GM23338 (cell line): ENCODE measurements at regions not wholly inside any gene's neighbourhood (a gene's known extent, or its start where the extent isn't known, plus 50 kb on each side); places are given as distances from the start of the nearest gene placed in this dataset.
A peak's percentile ranks its signal among the peaks of the same experiment; 100 is the strongest.

Source experiments
- CREB1 ChIP-seq: fragments of 250-450 bp; sonication (Bioruptor Pico); IDR thresholded peaks from 2 replicates; pipeline ENCODE4 v1.5.0; 2020; ENCODE audit warnings: low read depth, mild to moderate bottlenecking, moderate library complexity
- CTCF ChIP-seq, 2 experiments: fragments of 200-600 bp in 1 of 2; sonication (generic) in 1 of 2; conservative IDR thresholded peaks; 2 replicates each; pipeline versions ENCODE4 v1.5.1 to v1.6.1; 2016 to 2017; ENCODE audit warnings: antibody characterized with exemption in 2 of 2, low read depth in 2 of 2, mild to moderate bottlenecking in 2 of 2, moderate library complexity in 1 of 2
- EZH2 ChIP-seq: fragments of 200-600 bp; sonication (generic); IDR thresholded peaks from one replicate; pipeline ENCODE4 v1.8.0; 2017; ENCODE audit warnings: antibody characterized with exemption, mild to moderate bottlenecking, low read depth; ENCODE audit not compliant: unreplicated experiment
- EZH2phosphoT487 ChIP-seq: fragments of 200-600 bp; sonication (generic); IDR thresholded peaks from one replicate; pipeline ENCODE4 v1.8.1; 2018; ENCODE audit warnings: antibody characterized with exemption; ENCODE audit not compliant: unreplicated experiment
- JUNB ChIP-seq: IDR thresholded peaks from one replicate; pipeline ENCODE4 v1.6.1; 2016; ENCODE audit warnings: antibody characterized with exemption; ENCODE audit not compliant: unreplicated experiment
- NANOG ChIP-seq: IDR thresholded peaks from 2 replicates; pipeline ENCODE4 v1.6.1; 2016; ENCODE audit warnings: antibody characterized with exemption, borderline replicate concordance
- POLR2AphosphoS5 ChIP-seq: IDR thresholded peaks from 2 replicates; pipeline ENCODE4 v1.6.1; 2016; ENCODE audit warnings: antibody characterized with exemption, low read depth
- STAT1 ChIP-seq: IDR thresholded peaks from one replicate; pipeline ENCODE4 v1.6.1; 2016; ENCODE audit warnings: antibody characterized with exemption; ENCODE audit not compliant: unreplicated experiment
- ZNF114 ChIP-seq: fragments of 250-450 bp; sonication (Bioruptor Pico); IDR thresholded peaks from 2 replicates; pipeline ENCODE4 v1.5.0; 2020; ENCODE audit warnings: mild to moderate bottlenecking, moderate library complexity
- ZNF331 ChIP-seq: fragments of 250-450 bp; sonication (Bioruptor Pico); IDR thresholded peaks from 2 replicates; pipeline ENCODE4 v1.5.0; 2020; ENCODE audit warnings: low read depth, mild to moderate bottlenecking, moderate library complexity
- TF ChIP-seq, protein P1 (sequence below): IDR thresholded peaks from one replicate; pipeline ENCODE4 v1.6.1; 2018; ENCODE audit warnings: antibody characterized with exemption; ENCODE audit not compliant: unreplicated experiment
- TF ChIP-seq, protein P2 (sequence below): IDR thresholded peaks from 2 replicates; pipeline ENCODE4 v1.6.1; 2016; ENCODE audit warnings: antibody characterized with exemption

GRCh38 chr6:41404182-41404845 is 68.9 kb downstream of the NCR2 start:
- no peak for TF ChIP-seq EZH2phosphoT487
- TF ChIP-seq POLR2AphosphoS5: no peak
- no peak for TF ChIP-seq CTCF (conservative IDR thresholded peaks at IDR 0.05; ENCODE audit: low read depth in 2 of 2)
- no peak for TF ChIP-seq ZNF114 (CRISPR knock-in tag)
- peak; percentile 37 for TF ChIP-seq EZH2
- TF ChIP-seq, protein P1, sequence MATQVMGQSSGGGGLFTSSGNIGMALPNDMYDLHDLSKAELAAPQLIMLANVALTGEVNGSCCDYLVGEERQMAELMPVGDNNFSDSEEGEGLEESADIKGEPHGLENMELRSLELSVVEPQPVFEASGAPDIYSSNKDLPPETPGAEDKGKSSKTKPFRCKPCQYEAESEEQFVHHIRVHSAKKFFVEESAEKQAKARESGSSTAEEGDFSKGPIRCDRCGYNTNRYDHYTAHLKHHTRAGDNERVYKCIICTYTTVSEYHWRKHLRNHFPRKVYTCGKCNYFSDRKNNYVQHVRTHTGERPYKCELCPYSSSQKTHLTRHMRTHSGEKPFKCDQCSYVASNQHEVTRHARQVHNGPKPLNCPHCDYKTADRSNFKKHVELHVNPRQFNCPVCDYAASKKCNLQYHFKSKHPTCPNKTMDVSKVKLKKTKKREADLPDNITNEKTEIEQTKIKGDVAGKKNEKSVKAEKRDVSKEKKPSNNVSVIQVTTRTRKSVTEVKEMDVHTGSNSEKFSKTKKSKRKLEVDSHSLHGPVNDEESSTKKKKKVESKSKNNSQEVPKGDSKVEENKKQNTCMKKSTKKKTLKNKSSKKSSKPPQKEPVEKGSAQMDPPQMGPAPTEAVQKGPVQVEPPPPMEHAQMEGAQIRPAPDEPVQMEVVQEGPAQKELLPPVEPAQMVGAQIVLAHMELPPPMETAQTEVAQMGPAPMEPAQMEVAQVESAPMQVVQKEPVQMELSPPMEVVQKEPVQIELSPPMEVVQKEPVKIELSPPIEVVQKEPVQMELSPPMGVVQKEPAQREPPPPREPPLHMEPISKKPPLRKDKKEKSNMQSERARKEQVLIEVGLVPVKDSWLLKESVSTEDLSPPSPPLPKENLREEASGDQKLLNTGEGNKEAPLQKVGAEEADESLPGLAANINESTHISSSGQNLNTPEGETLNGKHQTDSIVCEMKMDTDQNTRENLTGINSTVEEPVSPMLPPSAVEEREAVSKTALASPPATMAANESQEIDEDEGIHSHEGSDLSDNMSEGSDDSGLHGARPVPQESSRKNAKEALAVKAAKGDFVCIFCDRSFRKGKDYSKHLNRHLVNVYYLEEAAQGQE: no peak
- TF ChIP-seq ZNF331 (CRISPR knock-in tag): no peak
- TF ChIP-seq, protein P2, sequence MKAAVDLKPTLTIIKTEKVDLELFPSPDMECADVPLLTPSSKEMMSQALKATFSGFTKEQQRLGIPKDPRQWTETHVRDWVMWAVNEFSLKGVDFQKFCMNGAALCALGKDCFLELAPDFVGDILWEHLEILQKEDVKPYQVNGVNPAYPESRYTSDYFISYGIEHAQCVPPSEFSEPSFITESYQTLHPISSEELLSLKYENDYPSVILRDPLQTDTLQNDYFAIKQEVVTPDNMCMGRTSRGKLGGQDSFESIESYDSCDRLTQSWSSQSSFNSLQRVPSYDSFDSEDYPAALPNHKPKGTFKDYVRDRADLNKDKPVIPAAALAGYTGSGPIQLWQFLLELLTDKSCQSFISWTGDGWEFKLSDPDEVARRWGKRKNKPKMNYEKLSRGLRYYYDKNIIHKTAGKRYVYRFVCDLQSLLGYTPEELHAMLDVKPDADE: no peak
- no peak for TF ChIP-seq CREB1 (CRISPR knock-in tag)
- TF ChIP-seq STAT1: no peak
- no peak for TF ChIP-seq NANOG
- no peak for TF ChIP-seq JUNB
